Right lobe of liver (tissue), 4 donors: ENCODE measurements at regions not wholly inside any gene's neighbourhood (a gene's known extent, or its start where the extent isn't known, plus 50 kb on each side); places are given as distances from the start of the nearest gene placed in this dataset.

Source experiments
- CTCF ChIP-seq, 4 donors: fragments of 200-600 bp in 3 of 4; fragments of 450-650 bp in 1 of 4; IDR thresholded peaks; one replicate each; pipeline versions ENCODE4 v1.5.1 to v1.8.0; 2016 to 2022; ENCODE audit warnings: antibody characterized with exemption in 4 of 4, mild to moderate bottlenecking in 2 of 4
- POLR2A ChIP-seq: fragments of 450-650 bp; IDR thresholded peaks from one replicate; pipeline ENCODE4 v1.6.1; 2017; ENCODE audit warnings: antibody characterized with exemption, mild to moderate bottlenecking
- donor health status: DM: no; HTN: no; CAD: no.
- donor health status: DM: no; HTN: no; CAD: no.
- donor health status: DM: no; HTN: yes; CAD: no.

- TF ChIP-seq POLR2A (no peak), CTCF (IDR thresholded peaks at IDR 0.05) (no peak)
These were observed 276.4 kb downstream of the IRS2 start for GRCh38 chr13:109510013-109510412.
